ENCODE measurements at regions not wholly inside any gene's neighbourhood (a gene's known extent, or its start where the extent isn't known, plus 50 kb on each side); places are given as distances from the start of the nearest gene placed in this dataset.
"Not testable (repeated sequence)": the region's sequence is repeated elsewhere in the genome, so short reads cannot be mapped to it uniquely, and the experiment has no call there.

DNA sequence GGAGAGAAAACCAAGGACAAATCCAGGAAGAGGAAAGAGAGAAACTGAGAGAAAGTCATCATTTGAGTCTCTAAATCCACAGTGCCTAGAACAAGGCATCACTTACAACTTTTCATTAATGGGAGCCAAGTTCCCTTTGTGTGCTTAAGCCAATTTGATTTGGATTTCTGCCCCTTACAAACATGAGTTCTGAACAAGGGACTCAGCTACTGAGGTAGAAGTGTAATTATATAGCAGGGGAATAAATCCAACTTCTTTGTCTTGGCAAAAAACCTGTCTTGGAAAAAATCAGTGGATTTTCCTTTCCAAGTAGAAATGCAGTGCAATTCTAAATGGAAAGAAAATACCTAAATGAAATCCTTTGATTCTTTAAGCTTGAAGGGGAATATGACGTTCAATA, 307.2 kb upstream of the CNTN3 start:
- no peaks in the 10 kb centered on the region for H3K36me3 ChIP-seq
- H3K27me3 ChIP-seq = no peaks in the 10 kb centered on the region

DNA sequence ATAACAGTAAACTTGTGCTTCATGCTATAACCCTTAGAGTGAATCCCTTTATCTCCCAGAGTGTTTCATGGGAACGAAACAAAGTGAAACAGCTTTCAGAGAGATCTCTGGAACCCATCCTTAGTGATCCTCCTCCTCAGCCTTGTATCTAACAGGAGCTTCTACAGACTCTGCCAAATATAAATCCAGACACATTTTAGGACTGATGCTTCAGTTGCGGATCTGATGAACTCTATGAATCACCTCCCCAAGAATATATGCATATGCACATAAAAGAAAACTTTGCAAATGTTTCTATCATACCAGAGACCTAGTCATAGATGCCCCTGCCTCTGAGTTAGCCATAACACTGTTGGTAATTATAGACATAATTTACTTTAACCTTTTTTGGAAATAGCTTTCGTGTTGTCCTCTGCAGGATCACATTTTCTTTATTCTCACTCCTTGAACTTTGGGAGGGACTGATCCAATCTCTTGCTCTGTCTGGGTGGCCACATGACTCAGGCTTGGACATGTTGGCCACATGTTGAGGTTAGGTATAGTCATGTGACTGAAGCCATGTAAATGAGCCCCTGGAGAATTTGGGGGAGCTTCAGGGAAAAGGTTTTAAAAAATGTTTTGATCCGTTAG, 306.4 kb upstream of the CNTN3 start:
- Histone ChIP-seq H3K27ac (no peak overlapping the region), H3K4me3 (no peak overlapping the region), H3K9me3 (no peaks in the 10 kb centered on the region), H3K36me3 (no peaks in the 10 kb centered on the region), H3K4me1 (no peaks in the 10 kb centered on the region), H3K27me3 (no peaks in the 10 kb centered on the region)
- 69% methylated on average over 4 of the region's 4 CpGs for WGBS
- DNase-seq (ENCODE audit: low spot score in 2 of 2) = no peak
- TF ChIP-seq POLR2AphosphoS5 (IDR thresholded peaks at IDR 0.05) (no peak), EP300 (IDR thresholded peaks at IDR 0.05) (no peak), POLR2A (IDR thresholded peaks at IDR 0.05) (no peak)
- TF ChIP-seq, protein P1, sequence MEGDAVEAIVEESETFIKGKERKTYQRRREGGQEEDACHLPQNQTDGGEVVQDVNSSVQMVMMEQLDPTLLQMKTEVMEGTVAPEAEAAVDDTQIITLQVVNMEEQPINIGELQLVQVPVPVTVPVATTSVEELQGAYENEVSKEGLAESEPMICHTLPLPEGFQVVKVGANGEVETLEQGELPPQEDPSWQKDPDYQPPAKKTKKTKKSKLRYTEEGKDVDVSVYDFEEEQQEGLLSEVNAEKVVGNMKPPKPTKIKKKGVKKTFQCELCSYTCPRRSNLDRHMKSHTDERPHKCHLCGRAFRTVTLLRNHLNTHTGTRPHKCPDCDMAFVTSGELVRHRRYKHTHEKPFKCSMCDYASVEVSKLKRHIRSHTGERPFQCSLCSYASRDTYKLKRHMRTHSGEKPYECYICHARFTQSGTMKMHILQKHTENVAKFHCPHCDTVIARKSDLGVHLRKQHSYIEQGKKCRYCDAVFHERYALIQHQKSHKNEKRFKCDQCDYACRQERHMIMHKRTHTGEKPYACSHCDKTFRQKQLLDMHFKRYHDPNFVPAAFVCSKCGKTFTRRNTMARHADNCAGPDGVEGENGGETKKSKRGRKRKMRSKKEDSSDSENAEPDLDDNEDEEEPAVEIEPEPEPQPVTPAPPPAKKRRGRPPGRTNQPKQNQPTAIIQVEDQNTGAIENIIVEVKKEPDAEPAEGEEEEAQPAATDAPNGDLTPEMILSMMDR (IDR thresholded peaks at IDR 0.05) = no peak

More for the DNA sequence above, 307.2 kb upstream of the CNTN3 start:
- Histone ChIP-seq H3K4me1 (no peaks in the 10 kb centered on the region), H3K27ac (no peak overlapping the region), H3K4me3 (no peak overlapping the region), H3K9me3 (no peaks in the 10 kb centered on the region)
- 83% methylated on average over 1 of the region's 1 CpG for WGBS
- DNase-seq (ENCODE audit: low spot score in 2 of 2) = no peak
- TF ChIP-seq EP300 (IDR thresholded peaks at IDR 0.05) = no peak

DNA sequence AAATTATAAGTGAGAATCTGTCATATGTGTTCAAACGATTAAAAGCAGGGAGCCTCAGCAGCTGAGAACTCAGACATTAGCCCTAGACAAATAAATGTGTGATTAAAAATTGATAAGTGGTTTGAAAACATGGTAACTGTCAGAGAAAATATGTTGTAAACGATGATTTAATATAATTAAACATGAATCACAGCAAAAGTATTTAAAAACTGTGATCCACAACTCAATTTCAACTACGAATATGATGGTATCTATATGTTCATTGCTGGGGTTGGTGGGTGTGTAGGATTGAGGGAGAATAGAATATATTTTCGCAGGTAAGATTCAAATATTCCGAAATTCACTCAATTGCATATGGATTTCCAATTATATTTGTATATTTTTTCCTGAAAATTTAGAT, 302.2 kb upstream of the CNTN3 start:
- no peak for DNase-seq (ENCODE audit: low spot score in 2 of 2)
- TF ChIP-seq POLR2A (IDR thresholded peaks at IDR 0.05) (no peak), EP300 (IDR thresholded peaks at IDR 0.05) (no peak), POLR2AphosphoS5 (IDR thresholded peaks at IDR 0.05) (no peak)
- TF ChIP-seq, protein P1 (IDR thresholded peaks at IDR 0.05) = no peak
- H3K4me3 ChIP-seq = no peak overlapping the region
- WGBS = 55% methylated on average over 5 of the region's 5 CpGs
- no peaks in the 10 kb centered on the region for H3K36me3 ChIP-seq
- H3K9me3 ChIP-seq = no peaks in the 10 kb centered on the region
- H3K27ac ChIP-seq = no peak overlapping the region
- H3K4me1 ChIP-seq = no peaks in the 10 kb centered on the region
- H3K27me3 ChIP-seq = no peaks in the 10 kb centered on the region

DNA sequence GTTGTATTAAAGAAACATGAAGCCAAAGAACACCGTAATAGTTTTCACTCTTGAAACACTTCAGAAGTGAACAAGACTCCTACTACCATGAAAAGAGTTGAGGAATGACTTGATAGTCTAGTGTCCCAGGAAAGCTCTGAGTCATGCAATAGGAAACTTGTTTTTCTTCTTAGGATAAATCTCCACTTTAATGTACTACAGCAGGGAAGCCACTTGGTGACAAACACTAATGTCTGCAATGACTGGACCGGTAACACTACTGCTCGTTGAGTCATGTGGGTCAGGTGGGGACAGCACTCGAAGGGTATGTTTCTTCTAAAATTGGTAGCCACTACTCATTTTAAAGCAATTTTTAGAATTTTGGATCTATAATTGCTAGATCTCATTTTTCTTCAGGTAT, 291.7 kb upstream of the CNTN3 start:
- TF ChIP-seq POLR2AphosphoS5 (IDR thresholded peaks at IDR 0.05) (no peak), POLR2A (IDR thresholded peaks at IDR 0.05) (no peak), EP300 (IDR thresholded peaks at IDR 0.05) (no peak)
- TF ChIP-seq, protein P1 (IDR thresholded peaks at IDR 0.05) = no peak

DNA sequence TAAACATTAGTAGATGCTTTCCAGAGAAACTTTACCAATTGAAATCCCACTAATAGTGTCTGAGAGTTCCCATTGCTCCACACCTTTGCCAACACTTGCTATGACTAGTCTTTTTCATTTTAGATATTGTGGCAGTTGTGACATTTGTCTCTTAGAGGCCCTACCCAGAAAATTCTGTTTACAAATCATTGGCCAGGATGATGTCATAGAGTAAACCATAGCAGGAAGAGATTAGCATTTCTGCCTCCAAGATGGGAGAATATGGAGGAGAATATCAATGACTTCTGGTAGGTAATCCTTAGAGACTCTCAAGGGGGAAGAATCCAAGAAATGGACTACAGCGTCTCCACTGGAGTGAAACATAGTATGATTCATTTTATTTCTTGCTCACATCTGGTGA, 291.0 kb upstream of the CNTN3 start:
- no peak for DNase-seq (ENCODE audit: low spot score in 2 of 2)
- H3K4me1 ChIP-seq = no peaks in the 10 kb centered on the region
- no peaks in the 10 kb centered on the region for H3K9me3 ChIP-seq
- TF ChIP-seq, protein P1 (IDR thresholded peaks at IDR 0.05) = no peak
- no peak for TF ChIP-seq EP300 (IDR thresholded peaks at IDR 0.05)
- TF ChIP-seq POLR2AphosphoS5 (IDR thresholded peaks at IDR 0.05) = no peak
- TF ChIP-seq POLR2A (IDR thresholded peaks at IDR 0.05) = no peak
- WGBS = 83% methylated on average over 1 of the region's 1 CpG
- no peaks in the 10 kb centered on the region for H3K27me3 ChIP-seq
- no peak overlapping the region for H3K27ac ChIP-seq
- no peaks in the 10 kb centered on the region for H3K36me3 ChIP-seq
- H3K4me3 ChIP-seq = no peak overlapping the region

More for the DNA sequence above, 291.7 kb upstream of the CNTN3 start:
- Histone ChIP-seq H3K4me1 (no peaks in the 10 kb centered on the region), H3K27ac (no peak overlapping the region), H3K4me3 (no peak overlapping the region), H3K9me3 (no peaks in the 10 kb centered on the region), H3K27me3 (no peaks in the 10 kb centered on the region), H3K36me3 (no peaks in the 10 kb centered on the region)
- 72% methylated on average over 4 of the region's 4 CpGs for WGBS
- no peak for DNase-seq (ENCODE audit: low spot score in 2 of 2)

DNA sequence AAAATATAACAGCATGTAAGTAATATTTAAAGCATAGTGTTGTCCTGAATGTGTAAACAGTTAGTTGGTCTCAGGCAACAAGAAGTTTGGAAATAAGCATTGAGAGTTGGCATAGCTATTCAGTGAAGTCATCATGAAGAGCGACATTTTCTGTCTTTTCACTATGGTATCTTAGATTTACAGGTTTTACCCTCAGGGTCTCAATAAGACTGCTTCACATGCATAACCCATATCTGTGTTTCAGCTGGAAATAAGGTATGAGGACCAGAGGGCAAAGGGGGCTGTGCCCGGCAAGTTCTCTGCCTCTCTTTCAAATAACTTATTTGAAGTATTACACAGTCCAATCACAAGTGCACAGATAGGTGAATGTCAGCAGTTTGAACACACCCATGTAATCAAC, 290.2 kb upstream of the CNTN3 start:
- no peaks in the 10 kb centered on the region for H3K9me3 ChIP-seq
- H3K4me1 ChIP-seq = no peaks in the 10 kb centered on the region
- no peak overlapping the region for H3K27ac ChIP-seq
- H3K4me3 ChIP-seq = no peak overlapping the region
- WGBS = 37% methylated on average over 2 of the region's 2 CpGs
- no peaks in the 10 kb centered on the region for H3K27me3 ChIP-seq
- H3K36me3 ChIP-seq = no peaks in the 10 kb centered on the region
- no peak for DNase-seq (ENCODE audit: low spot score in 2 of 2)
- TF ChIP-seq POLR2AphosphoS5 (IDR thresholded peaks at IDR 0.05) (no peak), POLR2A (IDR thresholded peaks at IDR 0.05) (no peak), EP300 (IDR thresholded peaks at IDR 0.05) (no peak)
- TF ChIP-seq, protein P1 (IDR thresholded peaks at IDR 0.05) = no peak

DNA sequence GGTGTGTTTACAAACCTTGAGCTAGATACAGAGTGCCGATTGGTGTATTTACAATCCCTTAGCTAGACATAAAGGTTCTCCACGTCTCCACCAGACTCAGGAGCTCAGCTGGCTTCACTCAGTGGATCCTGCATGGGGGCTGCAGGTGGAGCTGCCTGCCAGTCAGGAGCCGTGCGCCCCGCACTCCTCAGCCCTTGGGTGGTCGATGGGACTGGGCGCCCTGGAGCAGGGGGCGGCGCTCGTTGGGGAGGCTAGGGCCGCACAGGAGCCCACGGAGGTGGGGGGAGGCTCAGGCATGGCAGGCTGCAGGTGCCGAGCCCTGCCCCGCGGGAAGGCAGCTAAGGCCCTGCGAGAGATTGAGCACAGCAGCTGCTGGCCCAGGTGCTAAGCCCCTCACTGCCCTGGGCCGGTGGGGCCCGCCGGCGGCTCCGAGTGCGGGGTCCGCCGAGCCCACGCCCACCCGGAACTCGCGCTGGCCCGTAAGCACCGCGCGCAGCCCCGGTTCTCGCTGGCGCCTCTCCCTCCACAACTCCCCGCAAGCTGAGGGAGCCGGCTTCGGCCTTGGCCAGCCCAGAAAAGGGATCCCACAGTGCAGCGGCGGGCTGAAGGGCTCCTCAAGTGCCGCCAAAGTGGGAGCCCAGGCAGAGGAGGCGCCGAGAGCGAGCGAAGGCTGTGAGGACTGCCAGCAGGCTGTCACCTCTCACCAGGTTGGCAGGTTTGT, 285.5 kb upstream of the CNTN3 start:
- not testable (repeated sequence) for H3K9me3 ChIP-seq; DNase-seq (ENCODE audit: low spot score in 2 of 2); H3K27me3 ChIP-seq; H3K36me3 ChIP-seq; H3K4me1 ChIP-seq; H3K27ac ChIP-seq; H3K4me3 ChIP-seq
- 91% methylated on average over 17 of the region's 45 CpGs for WGBS
